A549 (cell line): ENCODE measurements at regions not wholly inside any gene's neighbourhood (a gene's known extent, or its start where the extent isn't known, plus 50 kb on each side); places are given as distances from the start of the nearest gene placed in this dataset.

Experiments used
- ATAC-seq, 2 experiments: fragments of 200-7000 bp in 1 of 2; fragments of >200 bp in 1 of 2; cut with Nextera tagmentation in 1 of 2; cut with Tn5 transposase in 1 of 2; 3 replicates each; pipeline versions ENCODE4 v1.8.0 to v1.9.1; 2018 to 2020; ENCODE audit warnings: mild to moderate bottlenecking in 1 of 2, moderate library complexity in 1 of 2
- CTCF ChIA-PET: fragments of 300-600 bp; sonication (Branson Sonifier 250); formaldehyde crosslinking; extraction: SDS; loops from one replicate; lab custom pipeline; 2021; ENCODE audit warnings: antibody characterized with exemption, inconsistent platforms; lab: Yijun Ruan, JAX
- POLR2A ChIA-PET: fragments of 350-600 bp; formaldehyde crosslinking; extraction: SDS; loops from one replicate; lab custom pipeline; 2021; ENCODE audit warnings: antibody characterized with exemption, inconsistent platforms; lab: Yijun Ruan, JAX
- DNase-seq, 2 experiments: peaks; one replicate each; pipeline versions ENCODE4 v3.0.0 to v3.0.0-alpha.2; 2011 to 2016; ENCODE audit warnings: low read depth in 1 of 2, low spot score in 1 of 2
- FAIRE-seq: peaks from 2 replicates; lab custom pipeline; 2011; peaks lifted over from hg19 to GRCh38; lab: Jason Lieb, UNC
- H3K27ac ChIP-seq, 2 experiments: fragments of >200 bp; sonication (Bioruptor Twin); formaldehyde crosslinking; 3 replicates each; pipeline ENCODE4 v1.5.1; 2016 to 2017
- H3K4me1 ChIP-seq: fragments of >200 bp; sonication (Bioruptor Twin); formaldehyde crosslinking; 3 replicates; pipeline ENCODE4 v1.6.1; 2016
- H3K4me2 ChIP-seq: fragments of >200 bp; sonication (Bioruptor Twin); formaldehyde crosslinking; 3 replicates; pipeline ENCODE4 v1.6.1; 2016
- H3K4me3 ChIP-seq: fragments of >200 bp; sonication (Bioruptor Twin); formaldehyde crosslinking; 3 replicates; pipeline ENCODE4 v1.5.1; 2016
- H3K9me3 ChIP-seq: fragments of >200 bp; sonication (Bioruptor Twin); formaldehyde crosslinking; 3 replicates; pipeline ENCODE4 v1.6.1; 2016
- BCL3 ChIP-seq: fragments of >200 bp; sonication (Bioruptor Twin); formaldehyde crosslinking; IDR thresholded peaks from 3 replicates; pipeline ENCODE4 v1.6.1; 2016
- BHLHE40 ChIP-seq: IDR thresholded peaks from 2 replicates; pipeline ENCODE4 v1.6.1; 2012; ENCODE audit warnings: low read depth, low read length, inconsistent platforms
- CBX2 ChIP-seq: fragments of 200-600 bp; sonication (generic); IDR thresholded peaks from 2 replicates; pipeline ENCODE4 v1.6.1; 2016; ENCODE audit warnings: low read depth, mild to moderate bottlenecking, borderline replicate concordance
- CBX8 ChIP-seq: fragments of 200-600 bp; sonication (generic); IDR thresholded peaks from 2 replicates; pipeline ENCODE4 v1.6.1; 2016
- ESRRA ChIP-seq: fragments of 150-350 bp; IDR thresholded peaks from 2 replicates; pipeline ENCODE4 v1.6.1; 2014; ENCODE audit warnings: mild to moderate bottlenecking, low read length, borderline replicate concordance
- FOSB ChIP-seq: fragments of 250-450 bp; sonication (Bioruptor Pico); IDR thresholded peaks from 2 replicates; pipeline ENCODE4 v1.5.0; 2020; ENCODE audit warnings: mild to moderate bottlenecking, moderate library complexity
- FOXS1 ChIP-seq: fragments of 250-450 bp; sonication (Bioruptor Pico); IDR thresholded peaks from 2 replicates; pipeline ENCODE4 v1.5.0; 2020; ENCODE audit warnings: mild to moderate bottlenecking, moderate library complexity
- HEYL ChIP-seq: fragments of 250-450 bp; sonication (Bioruptor Pico); IDR thresholded peaks from 2 replicates; pipeline ENCODE4 v1.8.0; 2021; ENCODE audit warnings: mild to moderate bottlenecking, moderate library complexity
- HOXA7 ChIP-seq: fragments of 250-450 bp; sonication (Bioruptor Pico); IDR thresholded peaks from 2 replicates; pipeline ENCODE4 v1.5.0; 2020; ENCODE audit warnings: mild to moderate bottlenecking, moderate library complexity
- HOXB13 ChIP-seq: fragments of 250-450 bp; sonication (Bioruptor Pico); IDR thresholded peaks from 2 replicates; pipeline ENCODE4 v1.5.0; 2020; ENCODE audit warnings: low read depth, mild to moderate bottlenecking, moderate library complexity
- HOXB5 ChIP-seq: fragments of 250-450 bp; sonication (Bioruptor Pico); IDR thresholded peaks from 2 replicates; pipeline ENCODE4 v1.5.0; 2020; ENCODE audit warnings: mild to moderate bottlenecking, moderate library complexity
- JUNB ChIP-seq: fragments of >200 bp; sonication (Bioruptor Twin); formaldehyde crosslinking; IDR thresholded peaks from 2 replicates; pipeline ENCODE4 v1.6.1; 2016
- KDM5A ChIP-seq: fragments of 200-600 bp; sonication (generic); IDR thresholded peaks from 2 replicates; pipeline ENCODE4 v1.6.1; 2016; ENCODE audit warnings: antibody characterized with exemption, mild to moderate bottlenecking
- MAFK ChIP-seq: fragments of 450-650 bp; IDR thresholded peaks from 2 replicates; pipeline ENCODE4 v1.6.1; 2014; ENCODE audit not compliant: partially characterized antibody
- NR3C1 ChIP-seq: fragments of >200 bp; sonication (Bioruptor Twin); formaldehyde crosslinking; IDR thresholded peaks from 3 replicates; pipeline ENCODE4 v1.6.1; 2017
- PBX3 ChIP-seq: IDR thresholded peaks from 2 replicates; pipeline ENCODE4 v1.6.1; 2012
- PHF8 ChIP-seq: fragments of 200-600 bp; sonication (generic); IDR thresholded peaks from 2 replicates; pipeline ENCODE4 v1.6.1; 2016; ENCODE audit warnings: low read depth, mild to moderate bottlenecking, antibody characterized with exemption, moderate library complexity, borderline replicate concordance
- POLR2A ChIP-seq: IDR thresholded peaks from 2 replicates; pipeline ENCODE4 v1.6.1; 2012; ENCODE audit warnings: mild to moderate bottlenecking, low read length
- POLR2AphosphoS2 ChIP-seq: conservative IDR thresholded peaks from 2 replicates; pipeline ENCODE4 v1.6.1; 2012; ENCODE audit warnings: low read length, improper control_type of control experiment, inconsistent platforms
- RAD21 ChIP-seq, 2 experiments: fragments of >200 bp in 1 of 2; sonication (Bioruptor Twin) in 1 of 2; formaldehyde crosslinking in 1 of 2; IDR thresholded peaks in 1 of 2; conservative IDR thresholded peaks in 1 of 2; 2 replicates in 1 of 2; 3 replicates in 1 of 2; pipeline ENCODE4 v1.6.1; 2012 to 2018; ENCODE audit warnings: inconsistent platforms in 1 of 2
- RARB ChIP-seq: fragments of 250-450 bp; sonication (Bioruptor Pico); IDR thresholded peaks from 2 replicates; pipeline ENCODE4 v1.8.0; 2021; ENCODE audit warnings: mild to moderate bottlenecking, moderate library complexity
- RNF2 ChIP-seq: fragments of 200-600 bp; sonication (generic); IDR thresholded peaks from 2 replicates; pipeline ENCODE4 v1.6.1; 2016; ENCODE audit warnings: low read depth, mild to moderate bottlenecking, antibody characterized with exemption, moderate library complexity, borderline replicate concordance
- SREBF2 ChIP-seq: fragments of 450-650 bp; IDR thresholded peaks from 2 replicates; pipeline ENCODE4 v1.6.1; 2014; ENCODE audit warnings: mild to moderate bottlenecking, moderate library complexity
- ZNF302 ChIP-seq: fragments of 250-450 bp; sonication (Bioruptor Pico); IDR thresholded peaks from 2 replicates; pipeline ENCODE4 v1.9.0; 2021; ENCODE audit warnings: inconsistent platforms, mild to moderate bottlenecking, moderate library complexity
- ZSCAN20 ChIP-seq: fragments of 250-450 bp; sonication (Bioruptor Pico); IDR thresholded peaks from 2 replicates; pipeline ENCODE4 v1.8.0; 2022; ENCODE audit warnings: mild to moderate bottlenecking, moderate library complexity
- WGBS: methylation state at CpG from one replicate; pipeline ENCODE4 v1.1.6; 2017; ENCODE audit errors: missing lambda C conversion rate; 5-methylcytosine and 5-hydroxymethylcytosine counted together
- TF ChIP-seq, protein P1 (sequence below): IDR thresholded peaks from 2 replicates; pipeline ENCODE4 v1.6.1; 2012; ENCODE audit warnings: low read depth, borderline replicate concordance
- TF ChIP-seq, protein P2 (sequence below): fragments of >200 bp; sonication (Bioruptor Twin); formaldehyde crosslinking; IDR thresholded peaks from 2 replicates; pipeline ENCODE4 v1.6.1; 2016
- TF ChIP-seq, protein P3 (sequence below): fragments of 150-350 bp; IDR thresholded peaks from 2 replicates; pipeline ENCODE4 v1.6.1; 2014; ENCODE audit warnings: low read depth, mild to moderate bottlenecking, low read length

GRCh38 chr2:145119225-145119624 lies 599.3 kb upstream of the ZEB2 start:
- Histone ChIP-seq H3K4me3 (no peak overlapping the region), H3K4me1 (no peaks in the 10 kb centered on the region), H3K9me3 (no peaks in the 10 kb centered on the region)
- no peak for DNase-seq
- 100% methylated on average over 1 of the region's 1 CpG for WGBS
- POLR2A ChIA-PET, result no interaction called here
- TF ChIP-seq HOXA7, result no peak
- TF ChIP-seq ESRRA, result no peak
- TF ChIP-seq BCL3, result no peak
- no peak for TF ChIP-seq HOXB5 (CRISPR knock-in tag)
- no peak for TF ChIP-seq SREBF2
- TF ChIP-seq BHLHE40, result no peak
- TF ChIP-seq JUNB, result no peak
- no peak for TF ChIP-seq POLR2A
- TF ChIP-seq NR3C1, result no peak
- TF ChIP-seq ZNF302 (CRISPR knock-in tag), result no peak
- TF ChIP-seq, protein P1, sequence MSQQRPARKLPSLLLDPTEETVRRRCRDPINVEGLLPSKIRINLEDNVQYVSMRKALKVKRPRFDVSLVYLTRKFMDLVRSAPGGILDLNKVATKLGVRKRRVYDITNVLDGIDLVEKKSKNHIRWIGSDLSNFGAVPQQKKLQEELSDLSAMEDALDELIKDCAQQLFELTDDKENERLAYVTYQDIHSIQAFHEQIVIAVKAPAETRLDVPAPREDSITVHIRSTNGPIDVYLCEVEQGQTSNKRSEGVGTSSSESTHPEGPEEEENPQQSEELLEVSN, result no peak
- TF ChIP-seq, all 56 proteins: peak for 0
- CTCF ChIA-PET, result no interaction called here
- Histone ChIP-seq H3K27ac (no peak overlapping the region), H3K4me2 (no peak overlapping the region)
- FAIRE-seq (no peak), ATAC-seq (no peak)

GRCh38 chr2:145116834-145117725 lies 597.2 kb upstream of the ZEB2 start:
- ChIA-PET CTCF (interaction anchor here (0.6 to 0.9 kb wide), 2 partner anchors 8 to 1075 kb away, joined by 3 read pairs; no protein-coding TSS in a partner anchor), POLR2A (no interaction called here)
- no peak overlapping the region for H3K4me2 ChIP-seq
- ATAC-seq, result no peak
- H3K4me3 ChIP-seq, result no peak overlapping the region
- H3K4me1 ChIP-seq, result no peaks in the 10 kb centered on the region
- H3K9me3 ChIP-seq, result no peaks in the 10 kb centered on the region
- TF ChIP-seq HOXB13 (CRISPR knock-in tag) (no peak), RNF2 (no peak)
- TF ChIP-seq, protein P2, sequence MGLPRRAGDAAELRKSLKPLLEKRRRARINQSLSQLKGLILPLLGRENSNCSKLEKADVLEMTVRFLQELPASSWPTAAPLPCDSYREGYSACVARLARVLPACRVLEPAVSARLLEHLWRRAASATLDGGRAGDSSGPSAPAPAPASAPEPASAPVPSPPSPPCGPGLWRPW, result no peak
- no peak overlapping the region for H3K27ac ChIP-seq
- DNase-seq, result no peak
- WGBS, result 66% methylated on average over 5 of the region's 5 CpGs
- FAIRE-seq, result no peak

- no peak overlapping the region for H3K4me2 ChIP-seq
- ChIA-PET CTCF (no interaction called here), POLR2A (no interaction called here)
- no peaks in the 10 kb centered on the region; the same call in 2 of the 3 replicates for H3K4me1 ChIP-seq
- DNase-seq (no peak), FAIRE-seq (no peak), ATAC-seq (no peak)
- 95% methylated on average over 2 of the region's 2 CpGs for WGBS
- H3K9me3 ChIP-seq, result no peaks in the 10 kb centered on the region
- TF ChIP-seq ZSCAN20 (no peak), HOXB5 (CRISPR knock-in tag) (no peak)
- H3K4me3 ChIP-seq, result no peak overlapping the region
- no peak overlapping the region for H3K27ac ChIP-seq
Measured at GRCh38 chr2:145116056-145116455, 596.1 kb upstream of the ZEB2 start.

GRCh38 chr2:145114726-145115125 lies 594.8 kb upstream of the ZEB2 start:
- no peak for FAIRE-seq
- no peak overlapping the region for H3K4me3 ChIP-seq
- H3K4me1 ChIP-seq, result peaks cover 3% of the 10 kb centered on the region; the same call in 1 of the 3 replicates
- WGBS, result 40% methylated on average over 2 of the region's 2 CpGs
- ChIA-PET CTCF (no interaction called here), POLR2A (no interaction called here)
- H3K9me3 ChIP-seq, result no peaks in the 10 kb centered on the region
- TF ChIP-seq PBX3, result no peak
- TF ChIP-seq, protein P2, result no peak
- TF ChIP-seq MAFK, result no peak
- TF ChIP-seq PHF8, result no peak
- TF ChIP-seq RAD21 (conservative IDR thresholded peaks at IDR 0.05 in 1 of 2, IDR thresholded peaks at IDR 0.05 in 1 of 2), result no peak
- TF ChIP-seq, protein P3, sequence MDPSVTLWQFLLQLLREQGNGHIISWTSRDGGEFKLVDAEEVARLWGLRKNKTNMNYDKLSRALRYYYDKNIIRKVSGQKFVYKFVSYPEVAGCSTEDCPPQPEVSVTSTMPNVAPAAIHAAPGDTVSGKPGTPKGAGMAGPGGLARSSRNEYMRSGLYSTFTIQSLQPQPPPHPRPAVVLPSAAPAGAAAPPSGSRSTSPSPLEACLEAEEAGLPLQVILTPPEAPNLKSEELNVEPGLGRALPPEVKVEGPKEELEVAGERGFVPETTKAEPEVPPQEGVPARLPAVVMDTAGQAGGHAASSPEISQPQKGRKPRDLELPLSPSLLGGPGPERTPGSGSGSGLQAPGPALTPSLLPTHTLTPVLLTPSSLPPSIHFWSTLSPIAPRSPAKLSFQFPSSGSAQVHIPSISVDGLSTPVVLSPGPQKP, result no peak
- TF ChIP-seq CBX8, result no peak
- no peak for TF ChIP-seq FOSB (CRISPR knock-in tag)
- TF ChIP-seq FOXS1 (CRISPR knock-in tag), result no peak
- TF ChIP-seq POLR2AphosphoS2, result no peak
- no peak for TF ChIP-seq RARB (CRISPR knock-in tag)
- TF ChIP-seq CBX2, result no peak
- no peak for TF ChIP-seq RNF2
- TF ChIP-seq KDM5A, result no peak
- TF ChIP-seq HEYL (CRISPR knock-in tag), result no peak
- no peak overlapping the region for H3K27ac ChIP-seq
- no peak overlapping the region for H3K4me2 ChIP-seq
- no peak for DNase-seq
- ATAC-seq, result no peak
